ENCODE measurements at regions not wholly inside any gene's neighbourhood (a gene's known extent, or its start where the extent isn't known, plus 50 kb on each side); places are given as distances from the start of the nearest gene placed in this dataset.

- TF ChIP-seq EZH2phosphoT487 (IDR thresholded peaks at IDR 0.05; ENCODE audit: borderline replicate concordance, low read length) (no peak), CTCF (conservative IDR thresholded peaks at IDR 0.05; ENCODE audit: low read depth, low read length) (no peak), EZH2 (IDR thresholded peaks at IDR 0.05; ENCODE audit: low read length, unreplicated experiment) (no peak)
- Histone ChIP-seq H3K9me3 (ENCODE audit: low read length) (peaks cover 41% of the 10 kb centered on the region), H4K20me1 (ENCODE audit: low read length) (no peaks in the 10 kb centered on the region), H3K27me3 (ENCODE audit: low read length) (no peaks in the 10 kb centered on the region), H3K9ac (ENCODE audit: low read length) (no peak overlapping the region), H3K4me1 (ENCODE audit: insufficient read depth, low read length) (no peaks in the 10 kb centered on the region), H3K9me2 (replicated peaks; ENCODE audit: low read length) (no peaks in the 10 kb centered on the region), H3K79me2 (ENCODE audit: low read length) (no peaks in the 10 kb centered on the region), H3F3A (ENCODE audit: low read length, unreplicated experiment) (no peaks in the 10 kb centered on the region), H3K4me2 (ENCODE audit: low read length) (no peak overlapping the region), H3K27ac (ENCODE audit: low read length) (no peak overlapping the region), H3K4me3 (ENCODE audit: low read length) (no peak overlapping the region), H2AFZ (ENCODE audit: low read length) (no peak overlapping the region), H3K36me3 (ENCODE audit: low read depth, low read length) (no peaks in the 10 kb centered on the region)
- ATAC-seq (no peak), DNase-seq (no peak)
- ChIA-PET CTCF (no interaction called here), POLR2A (ENCODE audit: unreplicated experiment) (no interaction called here)
- intact Hi-C loops (cut with micrococcal nuclease): no loop called here
- BruUV-seq (replicated peaks): no TSS peak
These were observed 697.0 kb downstream of the IGSF11 start for GRCh38 chr3:118337649-118338048.

- H3K4me1 ChIP-seq (ENCODE audit: insufficient read depth, low read length): no peaks in the 10 kb centered on the region
- CTCF ChIA-PET: no interaction called here
- DNase-seq: no peak
- ATAC-seq: no peak
- no TSS peak for BruUV-seq (replicated peaks)
- no peak overlapping the region for H3K4me2 ChIP-seq (ENCODE audit: low read length)
- POLR2A ChIA-PET (ENCODE audit: unreplicated experiment): no interaction called here
- no peaks in the 10 kb centered on the region for H3K79me2 ChIP-seq (ENCODE audit: low read length)
- H3K27me3 ChIP-seq (ENCODE audit: low read length): no peaks in the 10 kb centered on the region
- H3K9me2 ChIP-seq (replicated peaks; ENCODE audit: low read length): no peaks in the 10 kb centered on the region
- no peaks in the 10 kb centered on the region for H4K20me1 ChIP-seq (ENCODE audit: low read length)
- H3K9me3 ChIP-seq (ENCODE audit: low read length): peaks cover 35% of the 10 kb centered on the region
- no peak overlapping the region for H3K9ac ChIP-seq (ENCODE audit: low read length)
- H3K27ac ChIP-seq (ENCODE audit: low read length): no peak overlapping the region
- no peaks in the 10 kb centered on the region for H3F3A ChIP-seq (ENCODE audit: low read length, unreplicated experiment)
- TF ChIP-seq EZH2 (IDR thresholded peaks at IDR 0.05; ENCODE audit: low read length, unreplicated experiment) (no peak), EZH2phosphoT487 (IDR thresholded peaks at IDR 0.05; ENCODE audit: borderline replicate concordance, low read length) (no peak), CTCF (conservative IDR thresholded peaks at IDR 0.05; ENCODE audit: low read depth, low read length) (no peak)
- intact Hi-C loops (cut with micrococcal nuclease): no loop called here
- no peak overlapping the region for H3K4me3 ChIP-seq (ENCODE audit: low read length)
- H3K36me3 ChIP-seq (ENCODE audit: low read depth, low read length): no peaks in the 10 kb centered on the region
- no peak overlapping the region for H2AFZ ChIP-seq (ENCODE audit: low read length)
These were observed 687.1 kb downstream of the IGSF11 start for GRCh38 chr3:118347396-118348168.

GRCh38 chr3:118348169-118348557 is 686.5 kb downstream of the IGSF11 start:
- TF ChIP-seq EZH2 (IDR thresholded peaks at IDR 0.05; ENCODE audit: low read length, unreplicated experiment) (no peak), CTCF (conservative IDR thresholded peaks at IDR 0.05; ENCODE audit: low read depth, low read length) (no peak), EZH2phosphoT487 (IDR thresholded peaks at IDR 0.05; ENCODE audit: borderline replicate concordance, low read length) (no peak)
- no peak for DNase-seq
- no peak overlapping the region for H2AFZ ChIP-seq (ENCODE audit: low read length)
- BruUV-seq (replicated peaks): no TSS peak
- no peak overlapping the region for H3K27ac ChIP-seq (ENCODE audit: low read length)
- POLR2A ChIA-PET (ENCODE audit: unreplicated experiment): no interaction called here
- H4K20me1 ChIP-seq (ENCODE audit: low read length): no peaks in the 10 kb centered on the region
- H3K9me2 ChIP-seq (replicated peaks; ENCODE audit: low read length): no peaks in the 10 kb centered on the region
- H3K36me3 ChIP-seq (ENCODE audit: low read depth, low read length): no peaks in the 10 kb centered on the region
- H3K27me3 ChIP-seq (ENCODE audit: low read length): no peaks in the 10 kb centered on the region
- CTCF ChIA-PET: no interaction called here
- no peak for ATAC-seq
- no peak overlapping the region for H3K9ac ChIP-seq (ENCODE audit: low read length)
- peaks cover 35% of the 10 kb centered on the region for H3K9me3 ChIP-seq (ENCODE audit: low read length)
- H3F3A ChIP-seq (ENCODE audit: low read length, unreplicated experiment): no peaks in the 10 kb centered on the region
- H3K4me2 ChIP-seq (ENCODE audit: low read length): no peak overlapping the region
- no peak overlapping the region for H3K4me3 ChIP-seq (ENCODE audit: low read length)
- intact Hi-C loops (cut with micrococcal nuclease): no loop called here
- no peaks in the 10 kb centered on the region for H3K4me1 ChIP-seq (ENCODE audit: insufficient read depth, low read length)
- H3K79me2 ChIP-seq (ENCODE audit: low read length): no peaks in the 10 kb centered on the region

Measured in PC-3 (cell line).